ENCODE measurements at regions not wholly inside any gene's neighbourhood (a gene's known extent, or its start where the extent isn't known, plus 50 kb on each side); places are given as distances from the start of the nearest gene placed in this dataset.

- Histone ChIP-seq H3K36me3 (ENCODE audit: control insufficient read depth in 1 of 2, insufficient read depth in 2 of 2, low read length in 2 of 2) (no peaks in the 10 kb centered on the region), H3K9me3 (ENCODE audit: control insufficient read depth in 1 of 2, insufficient read depth in 1 of 2, low read depth in 1 of 2, low read length in 2 of 2) (no peaks in the 10 kb centered on the region), H4K20me1 (ENCODE audit: insufficient read depth) (no peaks in the 10 kb centered on the region), H3K9ac (ENCODE audit: low read length) (no peak overlapping the region), H2AFZ (ENCODE audit: low read depth, low read length, poor library complexity, severe bottlenecking) (no peak overlapping the region), H3K4me1 (ENCODE audit: control insufficient read depth in 1 of 2, insufficient read depth in 2 of 2, low read length in 2 of 2) (no peaks in the 10 kb centered on the region), H3K9me2 (ENCODE audit: insufficient read depth) (no peaks in the 10 kb centered on the region), H3K4me3 (replicated peaks in 1 of 2; ENCODE audit: low read depth in 1 of 2, low read length in 2 of 2) (no peak overlapping the region), H3K79me2 (ENCODE audit: insufficient read depth, low read length) (no peaks in the 10 kb centered on the region), H3K27me3 (ENCODE audit: insufficient read depth, low read length) (peaks cover 3% of the 10 kb centered on the region; the same call in 1 of the 2 replicates), H3K4me2 (ENCODE audit: low read length) (no peak overlapping the region), H3K27ac (ENCODE audit: low read depth, low read length) (no peak overlapping the region)
- ChIA-PET RAD21 (ENCODE audit: low non-redundant PET in 1 of 2, low total read pairs in 2 of 2, uncharacterized antibody in 2 of 2, unreplicated experiment in 2 of 2) (no interaction called here), CTCF (no interaction called here), POLR2A (no interaction called here)
- ATAC-seq (no peak), DNase-seq (ENCODE audit: low read depth, low spot score) (no peak)
- BruUV-seq (replicated peaks) = no TSS peak
- intact Hi-C loops (cut with micrococcal nuclease) = no loop called here
- TF ChIP-seq JUND (IDR thresholded peaks at IDR 0.05) (no peak), TCF7L2 (IDR thresholded peaks at IDR 0.05; ENCODE audit: borderline replicate concordance, extremely low read depth, insufficient read depth, insufficient read length) (no peak), SP1 (IDR thresholded peaks at IDR 0.05; ENCODE audit: low read depth) (no peak), ZFX (IDR thresholded peaks at IDR 0.05) (no peak), EZH2 (IDR thresholded peaks at IDR 0.05) (no peak), ATF3 (IDR thresholded peaks at IDR 0.05) (no peak)
- TF ChIP-seq, protein P1, sequence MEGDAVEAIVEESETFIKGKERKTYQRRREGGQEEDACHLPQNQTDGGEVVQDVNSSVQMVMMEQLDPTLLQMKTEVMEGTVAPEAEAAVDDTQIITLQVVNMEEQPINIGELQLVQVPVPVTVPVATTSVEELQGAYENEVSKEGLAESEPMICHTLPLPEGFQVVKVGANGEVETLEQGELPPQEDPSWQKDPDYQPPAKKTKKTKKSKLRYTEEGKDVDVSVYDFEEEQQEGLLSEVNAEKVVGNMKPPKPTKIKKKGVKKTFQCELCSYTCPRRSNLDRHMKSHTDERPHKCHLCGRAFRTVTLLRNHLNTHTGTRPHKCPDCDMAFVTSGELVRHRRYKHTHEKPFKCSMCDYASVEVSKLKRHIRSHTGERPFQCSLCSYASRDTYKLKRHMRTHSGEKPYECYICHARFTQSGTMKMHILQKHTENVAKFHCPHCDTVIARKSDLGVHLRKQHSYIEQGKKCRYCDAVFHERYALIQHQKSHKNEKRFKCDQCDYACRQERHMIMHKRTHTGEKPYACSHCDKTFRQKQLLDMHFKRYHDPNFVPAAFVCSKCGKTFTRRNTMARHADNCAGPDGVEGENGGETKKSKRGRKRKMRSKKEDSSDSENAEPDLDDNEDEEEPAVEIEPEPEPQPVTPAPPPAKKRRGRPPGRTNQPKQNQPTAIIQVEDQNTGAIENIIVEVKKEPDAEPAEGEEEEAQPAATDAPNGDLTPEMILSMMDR (IDR thresholded peaks at IDR 0.05 in 2 of 3, conservative IDR thresholded peaks at IDR 0.05 in 1 of 3; ENCODE audit: borderline replicate concordance in 1 of 3, insufficient read depth in 1 of 3, low read depth in 2 of 3, low read length in 2 of 3) = no peak
- TF ChIP-seq, protein P2, sequence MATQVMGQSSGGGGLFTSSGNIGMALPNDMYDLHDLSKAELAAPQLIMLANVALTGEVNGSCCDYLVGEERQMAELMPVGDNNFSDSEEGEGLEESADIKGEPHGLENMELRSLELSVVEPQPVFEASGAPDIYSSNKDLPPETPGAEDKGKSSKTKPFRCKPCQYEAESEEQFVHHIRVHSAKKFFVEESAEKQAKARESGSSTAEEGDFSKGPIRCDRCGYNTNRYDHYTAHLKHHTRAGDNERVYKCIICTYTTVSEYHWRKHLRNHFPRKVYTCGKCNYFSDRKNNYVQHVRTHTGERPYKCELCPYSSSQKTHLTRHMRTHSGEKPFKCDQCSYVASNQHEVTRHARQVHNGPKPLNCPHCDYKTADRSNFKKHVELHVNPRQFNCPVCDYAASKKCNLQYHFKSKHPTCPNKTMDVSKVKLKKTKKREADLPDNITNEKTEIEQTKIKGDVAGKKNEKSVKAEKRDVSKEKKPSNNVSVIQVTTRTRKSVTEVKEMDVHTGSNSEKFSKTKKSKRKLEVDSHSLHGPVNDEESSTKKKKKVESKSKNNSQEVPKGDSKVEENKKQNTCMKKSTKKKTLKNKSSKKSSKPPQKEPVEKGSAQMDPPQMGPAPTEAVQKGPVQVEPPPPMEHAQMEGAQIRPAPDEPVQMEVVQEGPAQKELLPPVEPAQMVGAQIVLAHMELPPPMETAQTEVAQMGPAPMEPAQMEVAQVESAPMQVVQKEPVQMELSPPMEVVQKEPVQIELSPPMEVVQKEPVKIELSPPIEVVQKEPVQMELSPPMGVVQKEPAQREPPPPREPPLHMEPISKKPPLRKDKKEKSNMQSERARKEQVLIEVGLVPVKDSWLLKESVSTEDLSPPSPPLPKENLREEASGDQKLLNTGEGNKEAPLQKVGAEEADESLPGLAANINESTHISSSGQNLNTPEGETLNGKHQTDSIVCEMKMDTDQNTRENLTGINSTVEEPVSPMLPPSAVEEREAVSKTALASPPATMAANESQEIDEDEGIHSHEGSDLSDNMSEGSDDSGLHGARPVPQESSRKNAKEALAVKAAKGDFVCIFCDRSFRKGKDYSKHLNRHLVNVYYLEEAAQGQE (IDR thresholded peaks at IDR 0.05; ENCODE audit: low read depth) = no peak
- TF ChIP-seq, protein P3, sequence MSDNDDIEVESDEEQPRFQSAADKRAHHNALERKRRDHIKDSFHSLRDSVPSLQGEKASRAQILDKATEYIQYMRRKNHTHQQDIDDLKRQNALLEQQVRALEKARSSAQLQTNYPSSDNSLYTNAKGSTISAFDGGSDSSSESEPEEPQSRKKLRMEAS (IDR thresholded peaks at IDR 0.05) = no peak
Measured at GRCh38 chr2:104781151-104781550, 72.8 kb upstream of the POU3F3 start.
